HCT116 (cell line): ENCODE measurements at regions not wholly inside any gene's neighbourhood (a gene's known extent, or its start where the extent isn't known, plus 50 kb on each side); places are given as distances from the start of the nearest gene placed in this dataset.

ENCODE experiments used
- ATAC-seq: fragments of 200-7000 bp; cut with Tn5 transposase; 2 replicates; pipeline ENCODE4 v1.9.1; 2020; ENCODE audit warnings: mild to moderate bottlenecking, moderate library complexity
- BruUV-seq: library from RNA; stranded (reverse); fragments of 400-500 nt; replicated peaks from 2 replicates; lab custom pipeline; 2021; lab: Mats Ljungman, UMichigan
- CTCF ChIA-PET: fragments of 300-600 bp; sonication (Branson Sonifier 250); formaldehyde crosslinking; loops from one replicate; lab custom pipeline; 2021; ENCODE audit warnings: antibody characterized with exemption; lab: Charles Lee
- POLR2A ChIA-PET: fragments of 300-600, 350-600 bp; sonication (Branson Sonifier 250); formaldehyde crosslinking; loops from one replicate; lab custom pipeline; 2021; ENCODE audit warnings: antibody characterized with exemption; lab: Charles Lee
- RAD21 ChIA-PET, 2 experiments: fragments of 300-600 bp; sonication (Branson Sonifier 250); formaldehyde crosslinking; loops; one replicate each; lab custom pipeline; 2023; ENCODE audit warnings: low total read pairs in 2 of 2; ENCODE audit not compliant: uncharacterized antibody in 2 of 2, unreplicated experiment in 2 of 2, low non-redundant PET in 1 of 2; lab: Charles Lee
- DNase-seq: peaks from one replicate; pipeline ENCODE4 v3.0.0-alpha.2; 2010; ENCODE audit warnings: low read depth, low spot score
- H2AFZ ChIP-seq: fragments of 200-600 bp; shearing (Covaris generic), sonication (generic); 2 replicates; pipeline ENCODE4 v1.6.1; 2017; ENCODE audit warnings: low read depth, mixed run types, mixed read lengths, antibody characterized with exemption, low read length; ENCODE audit not compliant: poor library complexity, severe bottlenecking
- H3K27ac ChIP-seq: 2 replicates; pipeline ENCODE4 v1.5.1; 2012; ENCODE audit warnings: low read depth, low read length
- H3K27me3 ChIP-seq: fragments of 200-600 bp; sonication (generic); 2 replicates; pipeline ENCODE4 v1.6.1; 2016; ENCODE audit warnings: mixed run types, low read length, mixed read lengths; ENCODE audit not compliant: insufficient read depth
- H3K36me3 ChIP-seq, 2 experiments: fragments of 200-500 bp in 1 of 2; fragments of 200-600 bp in 1 of 2; sonication (Bioruptor generic) in 1 of 2; sonication (generic) in 1 of 2; 2 replicates each; pipeline versions ENCODE4 v1.5.1 to v1.6.1; 2014 to 2016; ENCODE audit warnings: low read length in 2 of 2, inconsistent platforms in 1 of 2, mixed read lengths in 1 of 2, mixed run types in 1 of 2; ENCODE audit not compliant: insufficient read depth in 2 of 2, control insufficient read depth in 1 of 2
- H3K4me1 ChIP-seq, 2 experiments: fragments of 200-600 bp in 1 of 2; sonication (generic) in 1 of 2; 2 replicates each; pipeline versions ENCODE4 v1.5.1 to v1.6.1; 2012 to 2017; ENCODE audit warnings: low read length in 2 of 2, inconsistent platforms in 1 of 2, mild to moderate bottlenecking in 1 of 2, mixed read lengths in 1 of 2, mixed run types in 1 of 2, moderate library complexity in 1 of 2; ENCODE audit not compliant: insufficient read depth in 2 of 2, control insufficient read depth in 1 of 2
- H3K4me2 ChIP-seq: fragments of 200-600 bp; sonication (generic); 2 replicates; pipeline ENCODE4 v1.6.1; 2017; ENCODE audit warnings: mixed run types, low read length, mixed read lengths
- H3K4me3 ChIP-seq, 2 experiments: fragments of 200-600 bp in 1 of 2; sonication (generic) in 1 of 2; replicated peaks in 1 of 2; 2 replicates each; pipeline ENCODE4 v1.5.1; 2011 to 2016; ENCODE audit warnings: low read length in 2 of 2, control low read depth in 1 of 2, low read depth in 1 of 2, mild to moderate bottlenecking in 1 of 2, mixed read lengths in 1 of 2, mixed run types in 1 of 2
- H3K79me2 ChIP-seq: fragments of 200-600 bp; sonication (generic); 2 replicates; pipeline ENCODE4 v1.6.1; 2017; ENCODE audit warnings: mild to moderate bottlenecking, mixed run types, low read length, moderate library complexity, mixed read lengths; ENCODE audit not compliant: insufficient read depth
- H3K9ac ChIP-seq: fragments of 200-600 bp; sonication (generic); 2 replicates; pipeline ENCODE4 v1.6.1; 2016; ENCODE audit warnings: low read length, mixed read lengths
- H3K9me2 ChIP-seq: fragments of 200-600 bp; sonication (generic), shearing (Covaris generic); 2 replicates; pipeline ENCODE4 v1.6.1; 2017; ENCODE audit warnings: mixed run types, mild to moderate bottlenecking, moderate library complexity; ENCODE audit not compliant: insufficient read depth
- H3K9me3 ChIP-seq, 2 experiments: fragments of 200-500 bp in 1 of 2; fragments of 200-600 bp in 1 of 2; sonication (Bioruptor generic) in 1 of 2; sonication (generic) in 1 of 2; 2 replicates each; pipeline ENCODE4 v1.6.1; 2014 to 2017; ENCODE audit warnings: low read length in 2 of 2, mixed read lengths in 2 of 2, inconsistent platforms in 1 of 2, low read depth in 1 of 2, mild to moderate bottlenecking in 1 of 2, mixed run types in 1 of 2, moderate library complexity in 1 of 2; ENCODE audit not compliant: control insufficient read depth in 1 of 2, insufficient read depth in 1 of 2
- H4K20me1 ChIP-seq: fragments of 200-600 bp; sonication (generic), shearing (Covaris generic); 2 replicates; pipeline ENCODE4 v1.6.1; 2017; ENCODE audit warnings: mixed run types, mild to moderate bottlenecking, moderate library complexity; ENCODE audit not compliant: insufficient read depth
- CBX3 ChIP-seq: IDR thresholded peaks from 2 replicates; pipeline ENCODE4 v1.6.1; 2012; ENCODE audit warnings: low read depth
- EGR1 ChIP-seq: IDR thresholded peaks from 2 replicates; pipeline ENCODE4 v1.6.1; 2012; ENCODE audit warnings: low read depth
- ELF1 ChIP-seq: IDR thresholded peaks from 2 replicates; pipeline ENCODE4 v1.6.1; 2012; ENCODE audit warnings: low read depth, borderline replicate concordance
- EZH2 ChIP-seq: fragments of 200-600 bp; sonication (generic); IDR thresholded peaks from 2 replicates; pipeline ENCODE4 v1.6.1; 2017; ENCODE audit warnings: antibody characterized with exemption, mixed run types
- FOSL1 ChIP-seq: IDR thresholded peaks from 2 replicates; pipeline ENCODE4 v1.6.1; 2012; ENCODE audit warnings: low read depth
- MAX ChIP-seq: IDR thresholded peaks from 2 replicates; pipeline ENCODE4 v1.6.1; 2012
- RAD21 ChIP-seq: IDR thresholded peaks from 2 replicates; pipeline ENCODE4 v1.6.1; 2012; ENCODE audit warnings: low read depth, mild to moderate bottlenecking
- SIN3A ChIP-seq: IDR thresholded peaks from 2 replicates; pipeline ENCODE4 v1.6.1; 2012; ENCODE audit warnings: low read depth
- TCF7L2 ChIP-seq: IDR thresholded peaks from 2 replicates; pipeline ENCODE4 v1.7.0; 2011; ENCODE audit warnings: borderline replicate concordance, inconsistent platforms; ENCODE audit not compliant: insufficient read depth, insufficient read length; ENCODE audit errors: extremely low read depth
- YY1 ChIP-seq: IDR thresholded peaks from 2 replicates; pipeline ENCODE4 v1.6.1; 2011; ENCODE audit warnings: low read length, low read depth, moderate library complexity, mild to moderate bottlenecking; ENCODE audit not compliant: insufficient replicate concordance; ENCODE audit errors: extremely low read depth
- ZFX ChIP-seq: fragments of 450-650 bp; IDR thresholded peaks from 2 replicates; pipeline ENCODE4 v1.6.1; 2017
- ZNF274 ChIP-seq: fragments of 200-500 bp; sonication (Bioruptor generic); IDR thresholded peaks from 2 replicates; pipeline ENCODE4 v1.6.1; 2014; ENCODE audit warnings: mild to moderate bottlenecking, low read depth, low read length, inconsistent platforms
- intact Hi-C: fragments of 100-400 bp; cut with micrococcal nuclease; formaldehyde crosslinking; loops from 2 replicates; pipeline ENCODE4 v1.10.0; 2022

- Histone ChIP-seq H3K4me1 (no peaks in the 10 kb centered on the region), H3K27me3 (no peaks in the 10 kb centered on the region), H3K4me3 (no peak overlapping the region), H3K9me3 (no peaks in the 10 kb centered on the region), H4K20me1 (no peaks in the 10 kb centered on the region), H3K4me2 (no peak overlapping the region), H3K79me2 (no peaks in the 10 kb centered on the region), H3K36me3 (no peaks in the 10 kb centered on the region), H3K27ac (no peak overlapping the region), H3K9ac (no peak overlapping the region), H3K9me2 (no peaks in the 10 kb centered on the region), H2AFZ (no peak overlapping the region)
- RAD21 ChIA-PET = no interaction called here
- POLR2A ChIA-PET = no interaction called here
- DNase-seq (no peak), ATAC-seq (no peak)
- TF ChIP-seq YY1 (no peak), TCF7L2 (no peak), SIN3A (no peak), ZFX (no peak), CBX3 (no peak), FOSL1 (no peak), RAD21 (no peak), EGR1 (no peak), EZH2 (no peak), ELF1 (no peak), MAX (no peak), ZNF274 (no peak)
- BruUV-seq = no TSS peak
- intact Hi-C loops = no loop called here
- CTCF ChIA-PET = no interaction called here
These were observed 93.9 kb upstream of the PALMD start for GRCh38 chr1:99551812-99552614.
